Liver (tissue), 8 donors: ENCODE measurements at regions not wholly inside any gene's neighbourhood (a gene's known extent, or its start where the extent isn't known, plus 50 kb on each side); places are given as distances from the start of the nearest gene placed in this dataset.

Experiments
- DNase-seq: peaks from one replicate; pipeline ENCODE4 v3.0.0-alpha.2; 2017; ENCODE audit warnings: low spot score
- H3K27ac ChIP-seq, 2 donors: one replicate each; pipeline ENCODE4 v1.7.0; 2013; ENCODE audit warnings: inconsistent platforms in 2 of 2, low read length in 2 of 2, control low read depth in 1 of 2, low read depth in 1 of 2, mild to moderate bottlenecking in 1 of 2
- H3K27me3 ChIP-seq, 4 donors: one replicate each; pipeline versions ENCODE4 v1.6.1 to v1.7.0; 2013; ENCODE audit warnings: low read length in 3 of 4, inconsistent platforms in 1 of 4, mild to moderate bottlenecking in 1 of 4, moderate library complexity in 1 of 4; ENCODE audit not compliant: control insufficient read depth in 4 of 4, insufficient read depth in 4 of 4
- H3K36me3 ChIP-seq, 4 donors: one replicate each; pipeline versions ENCODE4 v1.6.1 to v1.7.0; 2013; ENCODE audit warnings: low read length in 3 of 4, mild to moderate bottlenecking in 3 of 4, low read depth in 1 of 4, moderate library complexity in 1 of 4; ENCODE audit not compliant: control insufficient read depth in 4 of 4, insufficient read depth in 3 of 4
- H3K4me1 ChIP-seq, 4 donors: one replicate each; pipeline versions ENCODE4 v1.6.1 to v1.7.0; 2013; ENCODE audit warnings: low read length in 3 of 4, mild to moderate bottlenecking in 3 of 4, moderate library complexity in 1 of 4; ENCODE audit not compliant: control insufficient read depth in 4 of 4, insufficient read depth in 4 of 4
- H3K4me3 ChIP-seq, 3 donors: one replicate each; pipeline versions ENCODE4 v1.6.1 to v1.7.0; 2013; ENCODE audit warnings: low read length in 3 of 3, control low read depth in 1 of 3, low read depth in 1 of 3, mild to moderate bottlenecking in 1 of 3
- H3K9ac ChIP-seq, 2 donors: one replicate each; pipeline ENCODE4 v1.7.0; 2013; ENCODE audit warnings: low read length in 2 of 2, mild to moderate bottlenecking in 2 of 2, moderate library complexity in 2 of 2, control low read depth in 1 of 2, low read depth in 1 of 2
- H3K9me3 ChIP-seq, 4 donors: one replicate each; pipeline versions ENCODE4 v1.6.1 to v1.7.0; 2013; ENCODE audit warnings: low read length in 3 of 4; ENCODE audit not compliant: control insufficient read depth in 4 of 4
- EGR1 ChIP-seq, 2 donors: IDR thresholded peaks; 2 replicates each; pipeline ENCODE4 v1.6.1; 2016 to 2018; ENCODE audit warnings: antibody characterized with exemption in 2 of 2, low read depth in 2 of 2
- FOXA1 ChIP-seq: IDR thresholded peaks from 2 replicates; pipeline ENCODE4 v1.6.1; 2016; ENCODE audit warnings: antibody characterized with exemption
- FOXA2 ChIP-seq: IDR thresholded peaks from 2 replicates; pipeline ENCODE4 v1.6.1; 2016; ENCODE audit warnings: antibody characterized with exemption
- GABPA ChIP-seq, 2 donors: IDR thresholded peaks in 1 of 2; conservative IDR thresholded peaks in 1 of 2; 2 replicates each; pipeline ENCODE4 v1.6.1; 2016; ENCODE audit warnings: antibody characterized with exemption in 2 of 2, mild to moderate bottlenecking in 1 of 2, moderate library complexity in 1 of 2
- HNF4A ChIP-seq, 2 donors: conservative IDR thresholded peaks; 2 replicates each; pipeline ENCODE4 v1.6.1; 2016; ENCODE audit warnings: antibody characterized with exemption in 2 of 2, mild to moderate bottlenecking in 2 of 2
- HNF4G ChIP-seq: IDR thresholded peaks from 2 replicates; pipeline ENCODE4 v1.6.1; 2016; ENCODE audit warnings: antibody characterized with exemption
- JUND ChIP-seq, 2 donors: IDR thresholded peaks; 2 replicates each; pipeline ENCODE4 v1.6.1; 2016; ENCODE audit warnings: antibody characterized with exemption in 2 of 2
- NR2F2 ChIP-seq: IDR thresholded peaks from 2 replicates; pipeline ENCODE4 v1.6.1; 2016; ENCODE audit warnings: antibody characterized with exemption
- RAD21 ChIP-seq, 2 donors: IDR thresholded peaks; 2 replicates each; pipeline ENCODE4 v1.6.1; 2016; ENCODE audit warnings: antibody characterized with exemption in 2 of 2, mild to moderate bottlenecking in 2 of 2
- RXRA ChIP-seq, 2 donors: IDR thresholded peaks; 2 replicates each; pipeline ENCODE4 v1.6.1; 2017 to 2018; ENCODE audit warnings: antibody characterized with exemption in 2 of 2, mild to moderate bottlenecking in 1 of 2
- SP1 ChIP-seq: IDR thresholded peaks from 2 replicates; pipeline ENCODE4 v1.6.1; 2018; ENCODE audit warnings: antibody characterized with exemption, mild to moderate bottlenecking
- TAF1 ChIP-seq: conservative IDR thresholded peaks from 2 replicates; pipeline ENCODE4 v1.6.1; 2016; ENCODE audit warnings: antibody characterized with exemption, mild to moderate bottlenecking
- YY1 ChIP-seq: IDR thresholded peaks from 2 replicates; pipeline ENCODE4 v1.6.1; 2016; ENCODE audit warnings: antibody characterized with exemption, mild to moderate bottlenecking
- WGBS: extraction: QIAGEN DNeasy Blood & Tissue Kit; methylation state at CpG from one replicate; pipeline ENCODE4 v1.1.7; 2013; 5-methylcytosine and 5-hydroxymethylcytosine counted together
- TF ChIP-seq, protein P1 (sequence below): IDR thresholded peaks from 2 replicates; pipeline ENCODE4 v1.6.1; 2016; ENCODE audit warnings: antibody characterized with exemption
- TF ChIP-seq, protein P2 (sequence below): IDR thresholded peaks from 2 replicates; pipeline ENCODE4 v1.6.1; 2016; ENCODE audit warnings: antibody characterized with exemption
- TF ChIP-seq, protein P3 (sequence below): fragments of 150-350 bp; IDR thresholded peaks from 2 replicates; pipeline ENCODE4 v1.5.1; 2017; ENCODE audit warnings: improper control_type of control experiment, low read depth, low read length; ENCODE audit not compliant: missing input control
- TF ChIP-seq, protein P4 (sequence below): IDR thresholded peaks from 2 replicates; pipeline ENCODE4 v1.6.1; 2016; ENCODE audit warnings: antibody characterized with exemption
- TF ChIP-seq, protein P5 (sequence below): IDR thresholded peaks from 2 replicates; pipeline ENCODE4 v1.6.1; 2016; ENCODE audit warnings: antibody characterized with exemption, mild to moderate bottlenecking
- donor health status: healthy.
- donor health status: healthy.
- donor health status: healthy.
- donor health status: healthy.
- donor health status: healthy.

DNA sequence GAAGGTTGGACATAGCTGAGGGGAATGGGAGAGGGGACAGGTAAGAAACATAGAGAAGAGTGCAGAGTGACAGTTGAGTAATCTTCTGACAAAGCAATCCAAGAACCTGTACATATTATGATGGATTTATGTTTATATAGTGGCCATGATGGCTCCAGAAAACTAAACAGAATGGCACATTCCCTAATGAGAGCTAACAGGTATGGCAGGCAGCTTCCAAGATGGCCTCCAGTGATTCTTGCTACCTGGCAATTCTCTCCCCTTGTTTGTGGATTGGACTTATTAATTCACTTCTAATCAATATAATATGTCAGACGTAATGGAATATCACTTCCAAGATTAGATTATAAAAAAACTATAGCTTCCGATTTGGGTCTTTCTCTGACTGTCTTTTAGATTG, 359.5 kb downstream of the DTHD1 start:
- H3K4me1 ChIP-seq, result no peaks in the 10 kb centered on the region
- no peak for TF ChIP-seq RXRA (IDR thresholded peaks at IDR 0.05)
- no peak for TF ChIP-seq SP1
- no peak for TF ChIP-seq HNF4A (conservative IDR thresholded peaks at IDR 0.05)
- TF ChIP-seq HNF4G, result no peak
- TF ChIP-seq EGR1 (IDR thresholded peaks at IDR 0.05; ENCODE audit: low read depth in 2 of 2), result no peak
- H3K27ac ChIP-seq, result no peak overlapping the region
- DNase-seq, result no peak
- WGBS, result 78% methylated on average over 2 of the region's 2 CpGs
- H3K9ac ChIP-seq, result no peak overlapping the region
- H3K9me3 ChIP-seq, result no peaks in the 10 kb centered on the region
- H3K27me3 ChIP-seq, result peaks cover 0 to 3% (median 0%) of the 10 kb centered on the region in 4 donors
- no peak overlapping the region for H3K4me3 ChIP-seq
- H3K36me3 ChIP-seq, result no peaks in the 10 kb centered on the region

DNA sequence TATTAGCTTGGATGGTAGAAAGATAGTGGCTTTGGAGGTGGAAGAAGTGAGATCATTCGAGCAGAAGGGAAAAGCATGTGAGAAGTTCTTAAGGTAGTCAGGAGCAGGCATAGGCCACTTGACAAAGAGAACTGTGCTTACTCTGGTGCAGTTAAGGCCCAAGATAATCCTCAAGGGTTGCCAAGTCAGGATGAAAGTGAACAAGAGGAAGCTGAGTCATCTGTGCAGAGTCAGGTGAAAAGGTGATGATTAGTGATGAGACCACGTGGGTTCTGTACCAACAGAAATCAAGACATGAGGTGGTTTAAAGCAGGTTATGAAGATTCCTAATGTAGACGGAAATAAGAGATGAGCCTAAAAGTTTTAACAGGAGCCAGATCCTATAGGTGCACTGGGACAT, 369.8 kb downstream of the DTHD1 start:
- no peak overlapping the region for H3K9ac ChIP-seq
- H3K4me3 ChIP-seq, result no peak overlapping the region
- H3K27me3 ChIP-seq, result no peaks in the 10 kb centered on the region
- H3K4me1 ChIP-seq, result no peaks in the 10 kb centered on the region
- TF ChIP-seq RAD21 (IDR thresholded peaks at IDR 0.05) (no peak), FOXA1 (no peak), JUND (IDR thresholded peaks at IDR 0.05) (no peak), GABPA (IDR thresholded peaks at IDR 0.05 in 1 of 2, conservative IDR thresholded peaks at IDR 0.05 in 1 of 2) (no peak), RXRA (IDR thresholded peaks at IDR 0.05) (no peak), HNF4A (conservative IDR thresholded peaks at IDR 0.05) (no peak), EGR1 (IDR thresholded peaks at IDR 0.05; ENCODE audit: low read depth in 2 of 2) (no peak), SP1 (no peak), FOXA2 (no peak), TAF1 (no peak), YY1 (no peak), NR2F2 (no peak), HNF4G (no peak)
- TF ChIP-seq, protein P1, sequence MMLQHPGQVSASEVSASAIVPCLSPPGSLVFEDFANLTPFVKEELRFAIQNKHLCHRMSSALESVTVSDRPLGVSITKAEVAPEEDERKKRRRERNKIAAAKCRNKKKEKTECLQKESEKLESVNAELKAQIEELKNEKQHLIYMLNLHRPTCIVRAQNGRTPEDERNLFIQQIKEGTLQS, result no peak
- TF ChIP-seq, protein P2, sequence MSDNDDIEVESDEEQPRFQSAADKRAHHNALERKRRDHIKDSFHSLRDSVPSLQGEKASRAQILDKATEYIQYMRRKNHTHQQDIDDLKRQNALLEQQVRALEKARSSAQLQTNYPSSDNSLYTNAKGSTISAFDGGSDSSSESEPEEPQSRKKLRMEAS, result no peak
- TF ChIP-seq, protein P3, sequence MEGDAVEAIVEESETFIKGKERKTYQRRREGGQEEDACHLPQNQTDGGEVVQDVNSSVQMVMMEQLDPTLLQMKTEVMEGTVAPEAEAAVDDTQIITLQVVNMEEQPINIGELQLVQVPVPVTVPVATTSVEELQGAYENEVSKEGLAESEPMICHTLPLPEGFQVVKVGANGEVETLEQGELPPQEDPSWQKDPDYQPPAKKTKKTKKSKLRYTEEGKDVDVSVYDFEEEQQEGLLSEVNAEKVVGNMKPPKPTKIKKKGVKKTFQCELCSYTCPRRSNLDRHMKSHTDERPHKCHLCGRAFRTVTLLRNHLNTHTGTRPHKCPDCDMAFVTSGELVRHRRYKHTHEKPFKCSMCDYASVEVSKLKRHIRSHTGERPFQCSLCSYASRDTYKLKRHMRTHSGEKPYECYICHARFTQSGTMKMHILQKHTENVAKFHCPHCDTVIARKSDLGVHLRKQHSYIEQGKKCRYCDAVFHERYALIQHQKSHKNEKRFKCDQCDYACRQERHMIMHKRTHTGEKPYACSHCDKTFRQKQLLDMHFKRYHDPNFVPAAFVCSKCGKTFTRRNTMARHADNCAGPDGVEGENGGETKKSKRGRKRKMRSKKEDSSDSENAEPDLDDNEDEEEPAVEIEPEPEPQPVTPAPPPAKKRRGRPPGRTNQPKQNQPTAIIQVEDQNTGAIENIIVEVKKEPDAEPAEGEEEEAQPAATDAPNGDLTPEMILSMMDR, result no peak
- TF ChIP-seq, protein P4, sequence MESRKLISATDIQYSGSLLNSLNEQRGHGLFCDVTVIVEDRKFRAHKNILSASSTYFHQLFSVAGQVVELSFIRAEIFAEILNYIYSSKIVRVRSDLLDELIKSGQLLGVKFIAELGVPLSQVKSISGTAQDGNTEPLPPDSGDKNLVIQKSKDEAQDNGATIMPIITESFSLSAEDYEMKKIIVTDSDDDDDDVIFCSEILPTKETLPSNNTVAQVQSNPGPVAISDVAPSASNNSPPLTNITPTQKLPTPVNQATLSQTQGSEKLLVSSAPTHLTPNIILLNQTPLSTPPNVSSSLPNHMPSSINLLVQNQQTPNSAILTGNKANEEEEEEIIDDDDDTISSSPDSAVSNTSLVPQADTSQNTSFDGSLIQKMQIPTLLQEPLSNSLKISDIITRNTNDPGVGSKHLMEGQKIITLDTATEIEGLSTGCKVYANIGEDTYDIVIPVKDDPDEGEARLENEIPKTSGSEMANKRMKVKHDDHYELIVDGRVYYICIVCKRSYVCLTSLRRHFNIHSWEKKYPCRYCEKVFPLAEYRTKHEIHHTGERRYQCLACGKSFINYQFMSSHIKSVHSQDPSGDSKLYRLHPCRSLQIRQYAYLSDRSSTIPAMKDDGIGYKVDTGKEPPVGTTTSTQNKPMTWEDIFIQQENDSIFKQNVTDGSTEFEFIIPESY, result no peak
- TF ChIP-seq, protein P5, sequence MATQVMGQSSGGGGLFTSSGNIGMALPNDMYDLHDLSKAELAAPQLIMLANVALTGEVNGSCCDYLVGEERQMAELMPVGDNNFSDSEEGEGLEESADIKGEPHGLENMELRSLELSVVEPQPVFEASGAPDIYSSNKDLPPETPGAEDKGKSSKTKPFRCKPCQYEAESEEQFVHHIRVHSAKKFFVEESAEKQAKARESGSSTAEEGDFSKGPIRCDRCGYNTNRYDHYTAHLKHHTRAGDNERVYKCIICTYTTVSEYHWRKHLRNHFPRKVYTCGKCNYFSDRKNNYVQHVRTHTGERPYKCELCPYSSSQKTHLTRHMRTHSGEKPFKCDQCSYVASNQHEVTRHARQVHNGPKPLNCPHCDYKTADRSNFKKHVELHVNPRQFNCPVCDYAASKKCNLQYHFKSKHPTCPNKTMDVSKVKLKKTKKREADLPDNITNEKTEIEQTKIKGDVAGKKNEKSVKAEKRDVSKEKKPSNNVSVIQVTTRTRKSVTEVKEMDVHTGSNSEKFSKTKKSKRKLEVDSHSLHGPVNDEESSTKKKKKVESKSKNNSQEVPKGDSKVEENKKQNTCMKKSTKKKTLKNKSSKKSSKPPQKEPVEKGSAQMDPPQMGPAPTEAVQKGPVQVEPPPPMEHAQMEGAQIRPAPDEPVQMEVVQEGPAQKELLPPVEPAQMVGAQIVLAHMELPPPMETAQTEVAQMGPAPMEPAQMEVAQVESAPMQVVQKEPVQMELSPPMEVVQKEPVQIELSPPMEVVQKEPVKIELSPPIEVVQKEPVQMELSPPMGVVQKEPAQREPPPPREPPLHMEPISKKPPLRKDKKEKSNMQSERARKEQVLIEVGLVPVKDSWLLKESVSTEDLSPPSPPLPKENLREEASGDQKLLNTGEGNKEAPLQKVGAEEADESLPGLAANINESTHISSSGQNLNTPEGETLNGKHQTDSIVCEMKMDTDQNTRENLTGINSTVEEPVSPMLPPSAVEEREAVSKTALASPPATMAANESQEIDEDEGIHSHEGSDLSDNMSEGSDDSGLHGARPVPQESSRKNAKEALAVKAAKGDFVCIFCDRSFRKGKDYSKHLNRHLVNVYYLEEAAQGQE, result no peak
- no peak for DNase-seq
- H3K9me3 ChIP-seq, result no peaks in the 10 kb centered on the region
- H3K36me3 ChIP-seq, result no peaks in the 10 kb centered on the region
- H3K27ac ChIP-seq, result no peak overlapping the region
- 76% methylated on average over 3 of the region's 3 CpGs for WGBS
